Activated T-helper 2 cell treated with anti-CD3 and anti-CD28 coated beads, Interferon-gamma antibody, Interleukin-2, Interleukin-4, amounts not matched to agents 10 μg/mL and 5 μg/mL and 100 μg/mL, durations not matched to agents 14 hours and 24 hours and 36 hours (primary cell): ENCODE measurements at regions not wholly inside any gene's neighbourhood (a gene's known extent, or its start where the extent isn't known, plus 50 kb on each side); places are given as distances from the start of the nearest gene placed in this dataset.

Experiments used
- DNase-seq: peaks from one replicate; pipeline ENCODE4 v3.0.0; 2021; ENCODE audit warnings: low spot score
- H3K27ac Mint-ChIP-seq: one replicate; pipeline ENCODE4 v1.8.0; 2021; ENCODE audit warnings: mixed read lengths
- H3K27me3 Mint-ChIP-seq: one replicate; pipeline ENCODE4 v1.8.0; 2021; ENCODE audit warnings: low read depth, mixed read lengths
- H3K36me3 Mint-ChIP-seq: one replicate; pipeline ENCODE4 v1.8.0; 2021; ENCODE audit warnings: low read depth, mixed read lengths
- H3K4me1 Mint-ChIP-seq: one replicate; pipeline ENCODE4 v1.8.0; 2021; ENCODE audit warnings: low read depth, mixed read lengths
- H3K4me3 Mint-ChIP-seq: one replicate; pipeline ENCODE4 v1.8.0; 2021; ENCODE audit warnings: low read depth, mild to moderate bottlenecking, moderate library complexity, mixed read lengths
- H3K9me3 Mint-ChIP-seq: one replicate; pipeline ENCODE4 v1.8.0; 2021; ENCODE audit warnings: mixed read lengths
- intact Hi-C: fragments of 100-400 bp; cut with micrococcal nuclease; formaldehyde crosslinking; loops from one replicate; pipeline ENCODE4 v1.15.1; 2023

DNA sequence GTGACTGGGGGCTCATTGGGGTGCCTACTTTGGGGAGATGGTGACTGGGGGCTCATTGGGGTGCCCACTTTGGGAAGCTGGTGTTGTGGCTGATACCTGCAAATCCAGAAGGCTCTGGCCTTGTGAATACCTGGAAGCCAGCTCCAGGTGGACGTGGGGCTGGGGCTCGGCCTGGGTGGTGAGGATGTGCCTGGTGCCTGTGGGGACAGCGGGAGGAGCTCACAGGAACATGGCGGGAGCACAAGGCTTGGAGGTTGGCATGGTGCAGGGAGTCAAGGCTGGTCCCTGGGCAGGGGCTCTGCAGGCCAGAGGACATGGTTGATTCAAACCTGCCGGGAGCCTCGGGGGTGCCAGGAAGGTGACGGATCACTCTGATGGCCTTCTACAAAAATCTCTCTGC, 1165.7 kb downstream of the BRD1 start:
- DNase-seq = no peak
- Mint-ChIP-seq H3K4me3 (no peak overlapping the region), H3K27ac (no peak overlapping the region), H3K4me1 (no peaks in the 10 kb centered on the region), H3K27me3 (no peaks in the 10 kb centered on the region), H3K36me3 (no peaks in the 10 kb centered on the region), H3K9me3 (peaks cover 26% of the 10 kb centered on the region)
- intact Hi-C loops = no loop called here

DNA sequence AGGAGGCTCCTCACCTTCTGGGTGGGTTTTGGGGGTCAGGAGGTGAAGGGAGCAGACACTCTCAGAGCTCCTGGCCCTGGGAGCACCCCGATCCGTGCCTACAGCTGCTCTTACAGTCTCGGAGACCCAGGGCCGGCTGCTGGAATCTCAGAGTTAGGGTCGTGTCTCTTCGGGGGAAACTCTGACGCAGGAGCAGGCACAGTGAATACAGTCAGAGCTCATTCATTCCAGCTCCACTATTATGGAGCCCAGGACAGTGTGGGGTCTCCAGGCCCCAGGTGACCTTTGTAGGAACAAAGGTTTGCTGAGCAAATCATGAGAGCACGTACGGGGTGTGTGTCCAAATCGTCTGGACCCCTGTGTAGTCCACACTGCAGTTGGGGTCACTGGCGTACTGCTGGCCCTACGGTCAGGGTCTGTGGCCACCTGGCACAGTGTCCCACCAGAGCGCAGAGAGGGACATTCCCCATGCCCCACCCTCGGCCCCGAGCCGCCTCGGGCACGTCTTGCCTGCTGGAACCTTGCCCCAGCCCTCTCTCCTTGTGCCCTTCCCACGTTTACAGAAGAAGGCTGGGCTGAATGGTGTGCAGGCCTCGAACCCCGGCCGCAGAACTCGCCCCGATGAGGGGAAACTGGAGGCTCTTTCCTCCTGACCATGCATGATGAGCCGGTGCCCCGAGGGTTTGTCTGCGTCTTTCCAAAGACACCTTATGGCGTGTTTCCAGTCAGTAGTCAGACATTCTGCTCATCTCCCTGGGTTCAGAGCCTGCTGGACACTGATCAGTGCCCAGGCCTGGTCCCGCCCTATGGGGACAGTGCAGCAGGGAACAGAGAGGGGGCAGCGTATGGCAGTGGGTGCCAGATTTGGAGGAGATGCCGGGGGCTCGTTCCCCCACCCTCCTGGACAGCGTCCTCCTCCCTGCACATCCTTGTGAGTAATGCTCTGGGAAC, 1166.6 kb downstream of the BRD1 start:
- intact Hi-C loops = no loop called here
- H3K4me1 Mint-ChIP-seq = no peaks in the 10 kb centered on the region

DNA sequence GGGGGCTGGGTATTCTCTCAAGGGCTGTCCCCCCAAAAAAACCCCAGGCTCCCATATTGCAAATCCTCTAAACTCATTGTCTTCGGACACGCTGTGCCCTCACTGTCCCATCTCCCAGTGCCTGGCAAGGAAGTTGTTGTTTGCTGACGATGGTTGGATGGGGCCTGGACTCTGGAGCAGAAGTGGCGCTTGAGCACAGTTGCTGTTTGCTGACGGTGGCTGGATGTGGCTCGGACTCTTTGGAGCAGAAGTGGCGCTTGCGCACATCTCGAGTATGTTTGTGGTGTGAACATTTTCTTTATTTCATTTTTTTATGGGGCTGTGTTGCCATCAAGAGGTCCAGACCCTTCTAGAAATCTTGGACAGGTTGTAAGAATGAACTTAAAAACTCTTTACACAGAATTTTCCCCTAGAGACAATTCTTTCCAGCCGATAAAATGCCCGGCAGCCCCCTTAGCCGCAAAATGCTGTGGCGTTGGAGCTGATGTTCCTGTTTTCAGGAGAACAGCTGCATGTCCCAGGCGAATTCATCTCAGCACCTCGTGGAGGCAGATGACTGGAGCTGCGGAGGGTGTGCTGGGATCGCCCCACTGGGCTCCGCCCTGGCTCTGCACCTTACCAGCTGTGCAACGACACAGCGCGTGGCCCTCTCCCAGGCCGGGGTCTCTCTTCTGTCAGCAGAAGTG, 1167.4 kb downstream of the BRD1 start:
- Mint-ChIP-seq H3K27ac (no peak overlapping the region), H3K4me1 (no peaks in the 10 kb centered on the region), H3K36me3 (no peaks in the 10 kb centered on the region), H3K9me3 (peaks cover 22% of the 10 kb centered on the region), H3K27me3 (no peaks in the 10 kb centered on the region), H3K4me3 (no peak overlapping the region)
- intact Hi-C loops = no loop called here
- no peak for DNase-seq

More for the DNA sequence above, 1166.6 kb downstream of the BRD1 start:
- Mint-ChIP-seq H3K36me3 (no peaks in the 10 kb centered on the region), H3K27ac (no peak overlapping the region), H3K9me3 (peaks cover 26% of the 10 kb centered on the region), H3K4me3 (no peak overlapping the region), H3K27me3 (no peaks in the 10 kb centered on the region)
- DNase-seq = no peak

DNA sequence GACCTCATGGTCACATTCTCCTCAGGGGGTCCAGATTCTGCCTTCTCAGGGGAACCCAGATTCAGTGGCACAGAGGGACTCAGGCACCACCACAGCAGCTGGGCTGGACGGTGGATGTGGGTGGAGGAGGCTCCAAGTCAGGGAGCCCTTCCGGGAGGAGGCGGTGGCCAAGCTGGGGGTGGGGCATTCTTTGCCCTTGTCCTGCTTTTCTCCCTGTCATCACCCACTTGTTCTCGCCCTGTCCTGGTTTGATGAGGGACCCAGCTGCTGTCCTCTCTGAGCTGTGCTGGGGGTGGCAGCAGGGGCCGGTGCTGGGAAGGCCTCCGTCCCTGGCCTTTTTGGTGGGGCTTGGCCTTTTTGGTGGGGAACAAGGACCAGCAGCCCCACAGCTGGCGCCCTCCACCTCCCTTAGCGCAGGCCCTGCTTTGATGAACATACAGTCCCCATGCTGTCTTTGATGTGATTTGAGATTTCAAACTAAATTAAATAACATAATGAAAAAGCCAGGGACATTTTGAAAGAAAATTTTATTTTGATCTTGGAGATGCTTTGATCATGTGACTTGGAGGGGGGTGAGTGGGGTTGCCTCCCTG, 1168.2 kb downstream of the BRD1 start:
- Mint-ChIP-seq H3K36me3 (no peaks in the 10 kb centered on the region), H3K27me3 (no peaks in the 10 kb centered on the region), H3K9me3 (peaks cover 16% of the 10 kb centered on the region), H3K4me3 (no peak overlapping the region), H3K4me1 (no peaks in the 10 kb centered on the region), H3K27ac (no peak overlapping the region)
- intact Hi-C loops = no loop called here
- no peak for DNase-seq

DNA sequence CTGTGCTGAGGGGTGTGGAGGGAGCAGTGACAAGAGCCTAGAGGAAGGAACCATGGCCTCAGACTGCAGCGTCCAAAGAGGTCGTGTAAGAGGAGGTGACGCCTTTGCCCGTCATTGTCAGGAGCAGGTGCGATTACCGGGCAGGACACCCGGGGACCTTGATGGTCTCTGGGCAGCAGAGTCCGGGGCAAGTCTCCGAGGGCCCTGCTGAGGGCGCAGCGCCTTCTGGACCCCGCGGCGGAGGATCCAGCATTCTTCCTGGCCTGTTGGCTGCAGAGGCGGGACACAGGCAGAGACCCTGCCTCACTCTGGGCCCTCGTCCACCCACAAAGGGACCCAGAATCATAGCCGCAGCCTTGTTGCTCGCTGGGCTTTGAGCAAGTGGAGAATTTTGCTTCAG, 1168.8 kb downstream of the BRD1 start:
- intact Hi-C loops = no loop called here
- H3K4me3 Mint-ChIP-seq = no peak overlapping the region
- peaks cover 9% of the 10 kb centered on the region for H3K9me3 Mint-ChIP-seq
- no peak for DNase-seq
- no peaks in the 10 kb centered on the region for H3K36me3 Mint-ChIP-seq
- H3K4me1 Mint-ChIP-seq = no peaks in the 10 kb centered on the region
- H3K27me3 Mint-ChIP-seq = no peaks in the 10 kb centered on the region
- H3K27ac Mint-ChIP-seq = no peak overlapping the region

DNA sequence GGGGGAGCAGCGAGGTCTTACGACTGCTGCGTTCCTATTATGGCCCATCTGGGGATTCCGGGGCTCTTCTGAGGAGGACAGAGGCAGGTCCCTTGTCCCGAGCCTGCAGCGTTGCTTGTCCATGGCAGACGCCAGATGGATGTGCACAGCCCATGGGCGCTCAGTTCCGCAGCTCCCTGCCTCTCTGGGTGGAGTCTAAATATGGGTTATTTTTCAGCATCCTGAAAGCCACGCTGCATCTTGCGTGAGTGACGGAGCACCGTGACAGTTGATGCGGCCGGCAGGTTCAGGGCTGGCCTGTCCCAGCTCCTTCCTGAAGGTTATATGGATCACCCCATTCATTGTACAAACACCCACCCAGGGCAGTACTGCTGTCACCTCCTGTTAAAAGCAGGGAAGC, 1169.4 kb downstream of the BRD1 start:
- Mint-ChIP-seq H3K9me3 (peaks cover 5% of the 10 kb centered on the region), H3K27ac (no peak overlapping the region), H3K4me1 (no peaks in the 10 kb centered on the region), H3K36me3 (no peaks in the 10 kb centered on the region), H3K27me3 (no peaks in the 10 kb centered on the region), H3K4me3 (no peak overlapping the region)
- intact Hi-C loops = no loop called here
- DNase-seq = no peak

DNA sequence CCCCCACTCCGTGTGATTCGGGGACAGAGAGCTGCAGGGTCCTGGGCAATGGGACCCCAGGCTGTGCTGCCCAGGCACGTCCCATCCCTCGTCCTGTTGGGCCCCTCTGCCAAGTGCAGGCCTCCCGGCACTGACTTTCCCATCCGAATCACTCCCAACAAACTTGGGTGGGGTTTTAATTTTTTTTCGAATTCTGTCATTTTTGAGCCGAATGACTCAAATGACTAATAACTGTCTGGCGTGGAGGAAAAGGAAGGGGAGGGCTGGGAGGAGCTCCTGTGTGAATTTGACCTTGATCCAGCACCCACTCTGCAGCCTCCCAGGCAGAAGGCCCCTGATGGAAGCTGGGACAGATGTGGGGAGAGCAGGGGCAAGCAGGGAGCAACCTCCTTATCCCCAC, 1173.2 kb downstream of the BRD1 start:
- Mint-ChIP-seq H3K4me3 (no peak overlapping the region), H3K27ac (no peak overlapping the region), H3K27me3 (no peaks in the 10 kb centered on the region), H3K9me3 (no peaks in the 10 kb centered on the region), H3K4me1 (no peaks in the 10 kb centered on the region), H3K36me3 (no peaks in the 10 kb centered on the region)
- intact Hi-C loops = no loop called here
- no peak for DNase-seq

DNA sequence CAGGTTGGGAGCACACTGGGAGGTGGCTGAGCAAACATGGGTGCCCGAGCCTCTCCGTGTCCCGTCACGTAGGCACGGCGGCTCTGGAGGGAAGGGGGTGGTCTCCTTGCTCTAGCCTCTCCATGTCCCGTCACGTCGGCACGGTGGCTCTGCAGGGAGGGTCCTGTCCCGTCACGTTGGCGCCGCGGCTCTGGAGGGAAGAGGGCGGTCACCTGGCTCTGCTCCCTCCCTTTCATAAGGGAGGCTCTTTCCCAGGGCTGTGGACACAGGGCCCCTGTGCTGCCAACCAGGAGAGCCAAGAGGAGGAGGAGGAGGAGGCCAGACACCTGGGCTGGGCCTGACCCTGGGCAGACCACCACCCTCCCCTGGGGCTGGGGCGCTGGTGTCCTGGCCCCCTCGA, 1173.7 kb downstream of the BRD1 start:
- Mint-ChIP-seq H3K4me1 (no peaks in the 10 kb centered on the region), H3K36me3 (no peaks in the 10 kb centered on the region), H3K27ac (no peak overlapping the region), H3K9me3 (no peaks in the 10 kb centered on the region), H3K27me3 (no peaks in the 10 kb centered on the region), H3K4me3 (no peak overlapping the region)
- no peak for DNase-seq
- intact Hi-C loops = no loop called here

DNA sequence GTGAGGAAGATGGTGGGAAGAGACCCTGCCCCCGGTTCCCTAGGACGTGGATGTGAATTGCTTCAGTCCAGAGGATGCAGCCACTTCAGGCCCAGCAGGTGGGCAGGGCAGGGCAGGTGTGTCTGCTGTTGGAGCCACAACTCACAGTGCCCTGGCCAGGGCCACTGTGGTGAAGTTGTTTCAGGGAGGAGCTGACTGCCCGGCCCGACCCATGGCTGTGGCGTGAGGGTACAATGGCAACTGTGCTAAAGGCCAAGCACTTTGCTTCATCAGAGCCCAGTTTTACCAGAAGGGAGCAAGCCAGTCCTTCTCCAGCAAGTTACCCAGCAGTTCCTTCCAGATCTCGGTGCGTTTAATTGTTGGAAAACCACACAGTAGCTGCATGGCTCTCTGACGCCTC, 1174.4 kb downstream of the BRD1 start:
- intact Hi-C loops = no loop called here
- Mint-ChIP-seq H3K27me3 (no peaks in the 10 kb centered on the region), H3K9me3 (no peaks in the 10 kb centered on the region), H3K36me3 (no peaks in the 10 kb centered on the region), H3K27ac (no peak overlapping the region), H3K4me1 (no peaks in the 10 kb centered on the region), H3K4me3 (no peak overlapping the region)
- DNase-seq = no peak

DNA sequence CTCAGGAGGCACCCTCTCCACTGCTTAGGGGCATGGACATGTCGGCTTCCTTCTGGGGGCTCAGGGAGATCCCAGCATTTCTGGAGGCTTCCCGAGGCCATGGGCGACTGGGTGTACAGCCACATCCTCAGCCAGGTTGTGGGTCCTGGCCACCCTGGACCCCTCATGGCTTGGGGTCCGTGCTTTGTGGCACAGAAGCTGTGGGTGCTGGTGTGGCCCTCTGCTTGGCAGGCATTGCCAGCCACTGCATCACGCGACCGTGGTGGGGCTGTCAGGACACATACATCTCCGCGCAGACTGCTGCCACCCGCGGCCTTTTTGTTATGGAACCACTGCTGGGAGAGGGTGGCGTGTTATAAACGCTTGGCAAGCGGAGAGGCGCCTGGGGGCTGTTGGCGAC, 1174.9 kb downstream of the BRD1 start:
- Mint-ChIP-seq H3K27ac (no peak overlapping the region), H3K4me3 (no peak overlapping the region), H3K36me3 (no peaks in the 10 kb centered on the region), H3K9me3 (no peaks in the 10 kb centered on the region), H3K4me1 (no peaks in the 10 kb centered on the region), H3K27me3 (no peaks in the 10 kb centered on the region)
- no peak for DNase-seq
- intact Hi-C loops = no loop called here

DNA sequence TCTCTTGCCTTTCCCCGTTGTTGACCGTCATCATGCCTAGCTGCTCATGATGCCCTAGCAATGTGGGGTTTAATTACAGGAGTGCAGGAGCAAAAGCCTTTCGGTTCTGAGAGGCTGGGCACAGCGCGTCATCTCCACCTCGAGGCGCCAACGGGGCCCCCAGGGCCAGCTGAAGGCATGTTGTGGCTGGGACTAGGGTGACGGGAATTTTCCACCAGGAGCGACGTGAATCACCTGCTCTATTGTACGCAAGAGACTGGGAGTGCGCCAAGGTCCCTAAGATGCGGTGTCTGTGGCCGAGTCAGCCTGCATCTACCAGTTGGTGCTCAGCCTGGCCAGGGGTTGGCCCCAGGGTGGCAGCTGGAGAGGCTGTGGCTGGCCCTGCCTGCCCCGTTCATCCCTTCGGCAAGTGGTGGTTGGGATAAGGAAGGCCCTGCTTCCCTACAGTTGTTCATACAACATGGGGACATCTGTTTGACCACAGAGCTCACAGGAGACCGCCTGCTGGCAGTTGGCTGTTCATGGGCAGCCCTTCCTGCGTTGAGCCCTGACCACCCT, 1175.6 kb downstream of the BRD1 start:
- no peaks in the 10 kb centered on the region for H3K9me3 Mint-ChIP-seq
- no peak overlapping the region for H3K4me3 Mint-ChIP-seq
- DNase-seq = no peak
- H3K4me1 Mint-ChIP-seq = no peaks in the 10 kb centered on the region
- H3K27me3 Mint-ChIP-seq = no peaks in the 10 kb centered on the region
- H3K27ac Mint-ChIP-seq = no peak overlapping the region
- intact Hi-C loops = no loop called here
- no peaks in the 10 kb centered on the region for H3K36me3 Mint-ChIP-seq

DNA sequence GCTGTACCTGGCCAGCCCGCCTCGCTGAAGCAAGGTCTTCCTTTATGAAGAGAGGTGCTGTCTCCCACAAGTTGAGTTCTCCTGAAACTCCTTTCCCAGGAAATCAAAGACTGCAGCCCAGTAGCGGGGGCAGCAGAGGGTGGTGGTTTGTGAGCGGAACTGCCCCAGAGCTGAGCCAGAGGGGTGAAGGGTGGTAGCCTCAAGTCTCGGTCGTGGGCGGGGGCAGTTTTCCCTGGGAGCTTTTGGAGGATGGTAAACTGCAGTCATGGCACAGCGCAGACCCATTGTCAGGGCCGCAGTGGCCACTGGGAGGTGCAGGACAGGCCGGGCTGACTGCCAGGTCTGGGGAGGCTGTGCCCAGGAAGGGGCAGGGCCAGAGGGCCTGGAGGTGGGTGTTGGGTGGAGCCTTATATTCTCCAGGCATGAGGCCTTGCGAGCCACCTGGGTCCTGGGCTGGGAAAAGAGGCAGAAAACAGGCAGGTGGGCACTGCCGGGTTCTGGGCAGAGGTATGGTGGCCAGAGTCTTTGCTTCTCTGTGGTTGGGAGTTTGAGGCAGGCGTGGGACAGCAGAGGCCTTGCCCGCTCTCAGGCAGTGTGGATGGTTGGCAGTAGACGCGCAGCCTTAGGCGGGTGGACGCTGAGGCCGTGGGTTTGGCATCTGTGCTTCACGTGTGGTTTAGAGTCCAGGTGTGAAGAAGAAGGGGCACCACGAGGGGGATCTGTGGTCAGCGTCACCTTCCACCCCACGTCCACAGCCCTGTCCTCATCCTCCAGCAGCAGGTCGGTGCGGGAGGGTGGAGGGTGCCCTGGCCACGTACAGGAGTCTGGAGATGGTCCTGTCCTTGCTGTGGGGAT, 1176.4 kb downstream of the BRD1 start:
- Mint-ChIP-seq H3K27ac (no peak overlapping the region), H3K36me3 (no peaks in the 10 kb centered on the region), H3K4me3 (no peak overlapping the region), H3K9me3 (no peaks in the 10 kb centered on the region), H3K27me3 (no peaks in the 10 kb centered on the region), H3K4me1 (no peaks in the 10 kb centered on the region)
- DNase-seq = no peak
- intact Hi-C loops = no loop called here
